ENCODE measurements at regions not wholly inside any gene's neighbourhood (a gene's known extent, or its start where the extent isn't known, plus 50 kb on each side); places are given as distances from the start of the nearest gene placed in this dataset.

GRCh38 chr1:39090757-39091380 lies 64.7 kb downstream of the NDUFS5 start:
- H2AK5ac ChIP-seq (ENCODE audit: low read length): no peak overlapping the region
- H2BK120ac ChIP-seq (ENCODE audit: low read depth, low read length): no peak overlapping the region
- no peak overlapping the region for H2BK15ac ChIP-seq (replicated peaks; ENCODE audit: low read depth)
- no peak overlapping the region for H3K27ac ChIP-seq (ENCODE audit: low read depth, low read length)
- DNase-seq: no peak
- H4K8ac ChIP-seq (ENCODE audit: low read depth, low read length): no peak overlapping the region
- no peak overlapping the region for H3K4me2 ChIP-seq (ENCODE audit: low read length)
- no peak overlapping the region for H3K56ac ChIP-seq (ENCODE audit: low read length)
- H3K4ac ChIP-seq (ENCODE audit: low read depth, low read length): no peak overlapping the region
- no peaks in the 10 kb centered on the region for H3K27me3 ChIP-seq (ENCODE audit: insufficient read depth, low read length, poor library complexity)
- H2BK5ac ChIP-seq (ENCODE audit: low read length): no peak overlapping the region
- no peaks in the 10 kb centered on the region for H3K36me3 ChIP-seq (ENCODE audit: control insufficient read depth, insufficient read depth, low read length)
- H3K4me3 ChIP-seq (ENCODE audit: low read length): no peak overlapping the region
- no peak overlapping the region for H4K5ac ChIP-seq (ENCODE audit: low read length)
- no peaks in the 10 kb centered on the region for H3K79me2 ChIP-seq (ENCODE audit: control insufficient read depth, insufficient read depth, low read length)
- H3K79me1 ChIP-seq (ENCODE audit: low read length): no peaks in the 10 kb centered on the region
- WGBS (ENCODE audit: extremely low coverage, insufficient coverage, low lambda C conversion rate): no CpG with 5 or more reads among the region's 3 CpGs
- H3K23ac ChIP-seq (ENCODE audit: low read length): no peak overlapping the region
- H3K4me1 ChIP-seq (ENCODE audit: control insufficient read depth, low read depth, low read length): no peaks in the 10 kb centered on the region
- no peak overlapping the region for H3K18ac ChIP-seq (ENCODE audit: low read length)
- no peak overlapping the region for H3K9ac ChIP-seq (ENCODE audit: low read length)

DNA sequence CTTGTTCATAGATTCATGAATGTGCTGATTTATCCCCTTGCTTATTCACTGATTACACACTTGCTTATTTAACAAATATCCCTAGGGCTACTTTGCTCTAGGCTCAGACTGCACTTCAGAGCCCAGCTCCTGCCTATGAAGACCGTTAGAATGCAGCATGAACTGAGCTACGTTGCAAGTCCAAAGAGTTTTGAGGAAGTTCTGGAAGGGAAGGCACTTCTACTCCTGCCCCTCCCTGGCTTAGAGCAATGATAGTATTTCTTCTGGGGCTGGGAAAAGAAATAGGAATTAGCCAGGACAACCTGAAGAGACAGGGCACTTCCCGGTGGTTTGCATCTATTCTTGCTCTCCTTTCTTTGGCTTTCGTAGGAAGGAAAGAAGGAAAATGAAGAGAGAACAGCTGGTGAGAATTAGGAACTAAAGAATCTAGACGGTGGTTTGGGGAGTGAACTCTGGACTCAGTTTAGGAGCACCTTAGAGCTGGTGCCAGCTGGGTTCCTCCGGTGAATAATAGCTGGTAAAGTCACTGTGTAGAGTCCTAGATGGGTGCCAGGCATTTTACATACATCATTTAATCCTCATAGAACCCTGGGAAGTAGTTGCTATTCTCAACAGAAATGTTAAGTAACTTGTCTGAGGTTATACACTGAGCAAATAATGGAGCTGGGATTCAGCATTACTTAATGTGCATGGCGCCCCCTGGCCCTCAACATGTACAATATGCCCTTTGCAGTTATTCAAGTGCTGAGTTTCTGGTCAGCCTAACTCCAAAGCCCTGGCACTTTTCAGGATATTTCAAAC lies 65.9 kb downstream of the NDUFS5 start:
- Histone ChIP-seq H3K27me3 (ENCODE audit: insufficient read depth, low read length, poor library complexity) (no peaks in the 10 kb centered on the region), H2BK15ac (replicated peaks; ENCODE audit: low read depth) (no peak overlapping the region), H2AK5ac (ENCODE audit: low read length) (no peak overlapping the region), H3K4me1 (ENCODE audit: control insufficient read depth, low read depth, low read length) (no peaks in the 10 kb centered on the region), H3K4me2 (ENCODE audit: low read length) (no peak overlapping the region), H4K5ac (ENCODE audit: low read length) (no peak overlapping the region), H4K8ac (ENCODE audit: low read depth, low read length) (no peak overlapping the region), H3K79me1 (ENCODE audit: low read length) (no peaks in the 10 kb centered on the region), H2BK5ac (ENCODE audit: low read length) (no peak overlapping the region), H3K4ac (ENCODE audit: low read depth, low read length) (no peak overlapping the region), H2BK120ac (ENCODE audit: low read depth, low read length) (no peak overlapping the region), H3K18ac (ENCODE audit: low read length) (no peak overlapping the region), H3K27ac (ENCODE audit: low read depth, low read length) (no peak overlapping the region), H3K79me2 (ENCODE audit: control insufficient read depth, insufficient read depth, low read length) (no peaks in the 10 kb centered on the region), H3K9ac (ENCODE audit: low read length) (no peak overlapping the region), H3K23ac (ENCODE audit: low read length) (no peak overlapping the region), H3K36me3 (ENCODE audit: control insufficient read depth, insufficient read depth, low read length) (no peaks in the 10 kb centered on the region), H3K4me3 (ENCODE audit: low read length) (no peak overlapping the region), H3K56ac (ENCODE audit: low read length) (no peak overlapping the region)
- peak; percentile 65 for DNase-seq
- no CpG with 5 or more reads among the region's 7 CpGs for WGBS (ENCODE audit: extremely low coverage, insufficient coverage, low lambda C conversion rate)

GRCh38 chr1:39094685-39095084 lies 68.5 kb downstream of the NDUFS5 start:
- Histone ChIP-seq H3K79me1 (ENCODE audit: low read length) (no peaks in the 10 kb centered on the region), H2BK120ac (ENCODE audit: low read depth, low read length) (no peak overlapping the region), H4K5ac (ENCODE audit: low read length) (no peak overlapping the region), H3K27ac (ENCODE audit: low read depth, low read length) (no peak overlapping the region), H3K18ac (ENCODE audit: low read length) (no peak overlapping the region), H3K4ac (ENCODE audit: low read depth, low read length) (no peak overlapping the region), H3K4me2 (ENCODE audit: low read length) (no peak overlapping the region), H3K27me3 (ENCODE audit: insufficient read depth, low read length, poor library complexity) (no peaks in the 10 kb centered on the region), H2BK5ac (ENCODE audit: low read length) (no peak overlapping the region), H3K36me3 (ENCODE audit: control insufficient read depth, insufficient read depth, low read length) (no peaks in the 10 kb centered on the region), H4K8ac (ENCODE audit: low read depth, low read length) (no peak overlapping the region), H3K56ac (ENCODE audit: low read length) (no peak overlapping the region), H3K23ac (ENCODE audit: low read length) (no peak overlapping the region), H3K79me2 (ENCODE audit: control insufficient read depth, insufficient read depth, low read length) (no peaks in the 10 kb centered on the region), H3K9ac (ENCODE audit: low read length) (no peak overlapping the region), H2BK15ac (replicated peaks; ENCODE audit: low read depth) (no peak overlapping the region), H2AK5ac (ENCODE audit: low read length) (no peak overlapping the region), H3K4me1 (ENCODE audit: control insufficient read depth, low read depth, low read length) (no peaks in the 10 kb centered on the region), H3K4me3 (ENCODE audit: low read length) (no peak overlapping the region)
- DNase-seq: no peak
- WGBS (ENCODE audit: extremely low coverage, insufficient coverage, low lambda C conversion rate): no CpG with 5 or more reads among the region's 7 CpGs

DNA sequence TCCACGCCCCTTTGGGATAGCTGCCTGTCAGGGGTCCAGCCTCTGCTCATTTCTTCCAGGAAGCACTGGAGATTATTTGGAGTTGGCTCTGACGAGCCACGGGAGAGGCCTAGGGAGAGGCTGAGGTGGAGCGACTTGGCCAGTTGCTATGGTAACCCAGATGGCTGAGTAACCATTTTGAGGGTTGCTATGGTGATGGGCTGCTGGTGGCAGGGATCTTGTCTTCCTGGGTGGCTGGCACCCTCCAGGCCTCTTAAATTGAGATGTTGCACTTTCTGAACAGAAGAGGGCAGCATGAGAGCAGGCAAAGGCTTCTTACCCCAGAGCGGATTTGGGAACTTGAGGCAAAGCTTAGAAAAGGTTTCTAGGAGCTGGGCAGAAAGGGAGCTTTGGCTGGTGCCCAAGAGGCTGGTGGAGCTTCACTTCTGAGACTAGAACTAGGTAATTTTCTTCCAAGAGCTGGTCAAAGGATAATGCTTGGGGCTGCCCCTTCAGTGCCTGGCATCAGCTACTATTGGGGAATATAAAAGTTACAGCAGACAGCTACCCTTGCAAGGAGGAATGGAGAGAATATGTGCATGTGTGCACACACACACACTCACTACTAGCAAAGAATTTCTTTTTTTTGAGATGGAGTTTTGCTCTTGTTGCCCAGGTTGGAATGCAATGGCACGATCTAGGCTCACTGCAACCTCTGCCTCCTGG lies 72.5 kb downstream of the NDUFS5 start:
- Histone ChIP-seq H3K79me1 (ENCODE audit: low read length) (no peaks in the 10 kb centered on the region), H3K4ac (ENCODE audit: low read depth, low read length) (no peak overlapping the region), H3K56ac (ENCODE audit: low read length) (no peak overlapping the region), H3K18ac (ENCODE audit: low read length) (no peak overlapping the region), H2BK5ac (ENCODE audit: low read length) (no peak overlapping the region), H3K9ac (ENCODE audit: low read length) (no peak overlapping the region), H3K4me1 (ENCODE audit: control insufficient read depth, low read depth, low read length) (peaks cover 7% of the 10 kb centered on the region), H3K36me3 (ENCODE audit: control insufficient read depth, insufficient read depth, low read length) (no peaks in the 10 kb centered on the region), H3K27ac (ENCODE audit: low read depth, low read length) (no peak overlapping the region), H2AK5ac (ENCODE audit: low read length) (no peak overlapping the region), H4K8ac (ENCODE audit: low read depth, low read length) (no peak overlapping the region), H4K5ac (ENCODE audit: low read length) (no peak overlapping the region), H3K23ac (ENCODE audit: low read length) (no peak overlapping the region), H3K4me2 (ENCODE audit: low read length) (no peak overlapping the region), H3K4me3 (ENCODE audit: low read length) (no peak overlapping the region), H3K79me2 (ENCODE audit: control insufficient read depth, insufficient read depth, low read length) (no peaks in the 10 kb centered on the region), H3K27me3 (ENCODE audit: insufficient read depth, low read length, poor library complexity) (no peaks in the 10 kb centered on the region), H2BK120ac (ENCODE audit: low read depth, low read length) (no peak overlapping the region), H2BK15ac (replicated peaks; ENCODE audit: low read depth) (no peak overlapping the region)
- WGBS (ENCODE audit: extremely low coverage, insufficient coverage, low lambda C conversion rate): no CpG with 5 or more reads among the region's 6 CpGs
- peak; percentile 99 for DNase-seq

- DNase-seq: peak; percentile 90
- peak overlapping the region; percentile 25 for H3K9ac ChIP-seq (ENCODE audit: low read length)
- H2BK15ac ChIP-seq (replicated peaks; ENCODE audit: low read depth): no peak overlapping the region
- no peaks in the 10 kb centered on the region for H3K27me3 ChIP-seq (ENCODE audit: insufficient read depth, low read length, poor library complexity)
- H3K18ac ChIP-seq (ENCODE audit: low read length): peak overlapping the region; percentile 69
- peaks cover 17% of the 10 kb centered on the region for H3K79me2 ChIP-seq (ENCODE audit: control insufficient read depth, insufficient read depth, low read length)
- H3K36me3 ChIP-seq (ENCODE audit: control insufficient read depth, insufficient read depth, low read length): no peaks in the 10 kb centered on the region
- H4K5ac ChIP-seq (ENCODE audit: low read length): no peak overlapping the region
- peak overlapping the region; percentile 33 for H3K27ac ChIP-seq (ENCODE audit: low read depth, low read length)
- H2AK5ac ChIP-seq (ENCODE audit: low read length): no peak overlapping the region
- H2BK5ac ChIP-seq (ENCODE audit: low read length): no peak overlapping the region
- no peak overlapping the region for H2BK120ac ChIP-seq (ENCODE audit: low read depth, low read length)
- H3K4me2 ChIP-seq (ENCODE audit: low read length): no peak overlapping the region
- H3K4ac ChIP-seq (ENCODE audit: low read depth, low read length): no peak overlapping the region
- H3K4me1 ChIP-seq (ENCODE audit: control insufficient read depth, low read depth, low read length): peaks cover 25% of the 10 kb centered on the region
- no CpG with 5 or more reads among the region's 11 CpGs for WGBS (ENCODE audit: extremely low coverage, insufficient coverage, low lambda C conversion rate)
- peaks cover 5% of the 10 kb centered on the region for H3K79me1 ChIP-seq (ENCODE audit: low read length)
- H3K4me3 ChIP-seq (ENCODE audit: low read length): no peak overlapping the region
- H4K8ac ChIP-seq (ENCODE audit: low read depth, low read length): no peak overlapping the region
- no peak overlapping the region for H3K23ac ChIP-seq (ENCODE audit: low read length)
- H3K56ac ChIP-seq (ENCODE audit: low read length): peak overlapping the region; percentile 70
Observed at GRCh38 chr1:39102537-39103327, 76.6 kb downstream of the NDUFS5 start.
